GM21526 (cell line): ENCODE measurements at regions not wholly inside any gene's neighbourhood (a gene's known extent, or its start where the extent isn't known, plus 50 kb on each side); places are given as distances from the start of the nearest gene placed in this dataset.
"Not testable (repeated sequence)": the region's sequence is repeated elsewhere in the genome, so short reads cannot be mapped to it uniquely, and the experiment has no call there.

Experiments
- ATAC-seq: cut with Tn5 transposase; IDR thresholded peaks from one replicate; pipeline ENCODE4 v1.9.1; 2021; ENCODE audit warnings: moderate library complexity; ENCODE audit not compliant: unreplicated experiment, low FRiP score

DNA sequence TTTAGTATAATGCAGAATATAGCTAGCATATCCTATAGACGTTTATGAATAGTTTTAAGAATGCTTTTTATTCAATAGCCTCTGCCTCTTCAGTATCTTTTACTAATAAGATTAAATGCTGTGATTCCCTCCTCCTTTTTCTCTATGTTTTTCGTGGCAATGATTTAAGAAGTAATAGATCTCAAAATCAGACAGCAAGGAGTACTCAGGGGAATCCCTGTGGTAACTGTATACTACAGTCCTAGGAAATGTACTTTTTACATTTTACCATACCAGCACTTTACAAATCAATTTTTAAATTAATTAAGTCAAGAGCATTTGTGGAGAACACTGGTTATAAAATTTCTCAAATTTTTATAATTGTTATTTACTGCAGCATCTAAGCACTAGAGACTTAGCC lies 240.6 kb upstream of the CAND1 start:
- ATAC-seq = no peak

DNA sequence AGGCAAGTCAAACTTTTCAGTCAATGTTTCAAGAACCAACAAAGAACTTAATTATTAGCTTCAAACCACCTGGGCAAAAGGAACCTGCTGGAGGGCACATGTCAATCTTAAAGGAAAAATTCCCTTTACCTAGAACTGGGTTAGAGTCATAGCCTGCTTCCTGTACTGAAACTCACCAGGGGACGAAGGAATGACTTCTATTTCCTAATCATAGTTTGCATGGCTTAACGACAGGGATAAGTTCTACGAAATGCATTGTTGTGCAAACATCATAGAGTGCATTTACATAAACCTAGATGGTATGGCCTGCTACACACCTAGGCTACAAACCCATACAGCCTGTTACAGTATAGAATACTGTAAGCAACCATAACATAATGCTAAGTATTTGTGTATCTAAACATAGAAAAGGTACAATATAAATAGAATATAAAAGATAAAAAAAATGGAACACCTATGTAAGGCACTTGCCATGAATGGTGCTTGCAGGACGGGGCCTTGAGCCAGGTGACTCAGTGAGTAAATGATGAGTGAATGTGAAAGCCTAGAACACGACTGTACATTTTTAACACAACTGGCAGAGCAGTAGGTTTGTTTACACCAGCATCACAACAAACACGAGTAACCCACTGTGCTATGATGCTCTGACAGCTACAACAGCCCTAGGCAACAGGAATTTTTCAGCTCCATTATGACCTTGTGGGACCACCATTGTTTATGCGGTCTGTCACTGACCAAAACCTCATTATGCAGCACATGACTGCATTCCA lies 234.9 kb upstream of the CAND1 start:
- ATAC-seq = no peak

DNA sequence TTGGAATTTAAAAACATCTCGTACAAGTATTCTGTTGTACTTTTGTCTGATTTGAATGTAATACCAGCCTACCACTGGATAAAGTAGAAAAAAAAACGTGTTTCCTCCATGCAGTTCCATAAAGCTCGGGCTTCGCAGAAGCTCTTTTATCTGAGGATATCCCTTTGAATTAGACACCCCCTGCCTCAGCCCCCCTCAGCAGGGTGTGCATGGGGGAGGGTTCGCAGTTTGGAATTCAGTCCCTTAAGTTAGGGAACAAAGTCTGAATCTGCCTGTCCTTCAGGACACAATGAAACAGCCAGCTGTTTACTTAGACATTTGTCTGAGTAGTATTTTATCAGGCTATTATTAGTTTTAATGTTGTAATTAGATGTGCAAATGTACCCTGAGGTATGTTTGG lies 234.0 kb upstream of the CAND1 start:
- ATAC-seq = no peak

DNA sequence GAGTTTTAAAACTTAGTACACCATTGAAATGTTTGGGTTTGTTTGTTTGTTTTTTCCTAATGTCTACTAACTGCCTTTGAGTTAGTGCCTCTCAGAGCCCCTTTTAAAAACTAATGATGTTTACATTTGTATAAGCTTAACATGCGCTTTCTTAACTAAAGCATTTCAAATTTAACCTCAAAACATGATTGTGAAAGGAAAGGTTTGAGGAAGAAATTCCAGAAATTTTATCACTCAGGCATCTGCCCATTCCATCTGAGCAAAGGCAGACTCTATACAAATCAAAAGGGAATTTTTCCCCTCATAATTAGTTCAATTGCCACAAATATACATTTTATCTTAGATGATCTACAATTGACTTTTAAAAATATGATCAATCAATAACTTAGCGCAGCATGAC lies 230.7 kb upstream of the CAND1 start:
- no peak for ATAC-seq

DNA sequence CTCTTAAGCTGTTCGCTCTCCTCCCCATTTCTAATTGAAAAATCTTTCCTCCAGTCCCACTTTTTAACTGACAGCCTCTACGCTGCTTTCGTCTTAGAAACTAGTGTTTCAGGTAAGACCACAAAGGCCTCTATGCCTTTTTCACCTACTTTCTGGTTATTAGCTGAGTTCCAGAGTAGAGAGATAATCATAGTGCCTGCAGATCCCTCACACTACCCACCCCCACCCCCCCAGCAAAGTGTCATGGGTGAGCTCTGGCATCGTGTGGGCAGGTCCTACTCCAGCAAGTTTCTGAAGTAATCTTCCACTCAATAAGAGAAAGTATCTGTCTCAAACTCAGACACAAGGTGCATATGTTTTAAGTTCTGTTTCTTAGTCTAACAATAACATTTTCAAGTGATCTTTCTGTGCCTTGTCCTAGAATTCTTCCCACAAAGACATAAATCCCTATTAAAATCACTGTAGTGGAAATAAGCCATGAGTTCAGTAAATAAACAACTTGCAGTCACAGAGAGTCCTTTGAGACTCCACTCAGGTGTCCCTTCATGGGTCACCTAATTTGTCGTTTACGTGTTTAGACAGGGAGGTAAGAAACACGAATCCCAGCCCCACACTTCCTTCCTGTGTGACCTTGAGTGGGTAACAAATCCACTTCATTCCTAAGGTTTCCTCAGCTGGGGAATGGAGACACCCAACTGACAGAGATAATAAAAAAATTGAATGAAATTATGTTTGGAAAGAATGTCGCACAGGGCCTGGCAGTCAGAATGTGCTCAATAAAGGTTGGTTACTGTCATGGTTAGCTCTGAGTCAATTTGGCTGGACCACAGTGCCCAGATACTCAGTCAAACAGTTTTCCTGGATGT lies 228.9 kb upstream of the CAND1 start:
- ATAC-seq = no peak

DNA sequence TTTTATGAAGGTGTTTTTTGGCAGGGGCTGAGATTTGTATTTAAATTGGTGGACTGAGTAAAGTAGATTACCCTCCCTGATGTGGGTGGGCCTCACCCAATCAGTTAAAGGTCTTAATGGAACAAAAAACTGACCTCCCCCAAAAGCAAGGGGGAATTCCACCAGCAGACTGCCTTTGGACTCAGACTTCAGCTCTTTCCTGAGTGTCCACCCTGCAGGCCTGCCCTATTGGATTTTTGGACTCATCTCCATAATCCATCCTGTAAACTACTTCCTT lies 228.4 kb upstream of the CAND1 start:
- no peak for ATAC-seq

DNA sequence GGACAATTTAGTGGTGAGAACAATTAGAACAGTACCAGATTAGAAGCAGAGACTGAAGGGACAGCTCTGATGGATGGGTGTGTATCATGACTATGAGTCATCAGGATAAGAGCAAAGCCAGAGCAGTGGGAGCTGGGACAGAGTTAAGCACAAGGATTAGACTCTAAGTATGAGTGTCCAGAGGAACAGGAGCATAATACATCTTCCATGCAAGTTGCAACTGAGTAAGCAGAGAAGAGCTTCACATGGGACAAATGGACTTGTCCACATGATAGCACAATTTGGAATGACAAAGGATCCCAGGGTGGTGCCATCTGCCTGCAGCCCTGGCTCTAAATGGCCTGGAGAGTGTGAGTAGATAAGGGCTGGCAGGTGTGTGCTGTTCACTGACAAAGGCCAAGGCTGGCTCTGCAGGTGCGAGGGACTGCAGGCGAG lies 226.4 kb upstream of the CAND1 start:
- ATAC-seq = no peak

DNA sequence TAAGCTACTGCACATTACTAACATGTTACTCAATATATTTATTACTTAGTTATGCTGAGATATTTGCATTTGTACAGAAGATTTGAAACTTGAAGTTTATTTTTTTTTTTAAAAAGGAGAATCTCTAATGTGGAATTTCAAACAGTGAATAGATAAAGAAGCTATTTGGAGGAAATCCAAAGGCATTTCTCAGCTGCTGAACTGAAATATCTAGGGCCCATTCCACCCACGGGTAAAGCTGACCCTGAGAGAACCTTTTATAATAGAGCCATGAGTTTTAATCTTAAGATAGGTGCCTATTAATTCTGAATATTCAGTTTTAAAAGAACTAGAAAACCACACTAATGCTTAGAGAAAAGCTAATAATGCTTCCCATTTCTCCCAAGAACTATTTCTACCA lies 225.4 kb upstream of the CAND1 start:
- ATAC-seq = no peak

DNA sequence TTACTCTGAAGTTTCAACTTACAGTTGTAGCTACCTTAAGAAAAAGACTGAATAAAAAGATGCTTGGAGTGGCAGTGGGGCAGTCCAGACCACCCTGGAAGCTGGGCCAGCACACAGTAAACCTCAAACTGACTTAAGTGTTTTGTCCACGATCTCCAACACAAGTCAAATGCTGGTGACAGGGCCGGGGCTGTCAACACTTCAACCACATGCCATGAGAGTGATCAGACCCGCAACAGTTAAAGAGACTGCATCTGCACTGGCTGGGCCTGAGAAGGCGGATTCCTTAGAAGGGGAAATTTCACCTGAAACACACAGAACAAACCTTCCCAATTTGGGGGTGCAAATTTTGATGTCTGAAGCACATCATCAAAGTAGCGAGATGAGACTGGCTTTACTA lies 223.5 kb upstream of the CAND1 start:
- ATAC-seq = no peak

DNA sequence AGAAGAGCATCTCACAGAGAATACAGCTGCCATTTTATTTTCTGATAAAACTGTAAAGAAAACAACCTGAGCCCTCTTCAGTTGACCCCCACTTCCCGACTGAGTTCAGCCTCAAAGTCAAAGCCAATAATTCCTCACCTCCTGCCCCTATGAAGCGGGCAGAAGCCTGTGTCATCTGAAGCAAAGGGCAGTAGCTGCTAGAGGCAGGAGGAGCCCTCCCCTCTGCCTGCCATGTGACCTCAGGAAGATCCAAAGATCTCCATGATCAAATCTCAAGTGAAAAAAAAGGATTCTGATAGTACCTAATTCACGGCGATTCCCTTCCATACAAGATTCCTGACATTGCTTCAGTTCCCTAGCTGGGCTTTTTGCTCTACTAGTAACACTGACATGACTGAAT lies 223.1 kb upstream of the CAND1 start:
- ATAC-seq = no peak

DNA sequence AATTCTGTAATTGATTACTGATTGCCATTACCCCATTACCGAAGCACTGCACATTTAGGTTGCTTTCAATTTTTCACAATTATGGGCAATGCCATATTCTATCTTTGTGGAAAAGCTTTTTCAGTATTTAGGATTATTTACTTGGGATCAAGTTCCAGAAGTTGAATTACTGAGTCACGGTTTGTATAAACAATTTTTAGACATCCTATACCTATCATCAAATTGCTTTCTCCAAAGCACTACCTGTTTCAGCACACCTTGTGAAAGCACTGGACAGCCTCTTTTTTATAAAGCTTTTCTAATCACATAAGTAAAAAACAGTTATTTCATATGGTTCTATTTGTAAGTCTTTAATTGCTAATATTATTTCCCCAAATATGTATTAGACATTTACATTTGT lies 221.5 kb upstream of the CAND1 start:
- ATAC-seq = no peak

DNA sequence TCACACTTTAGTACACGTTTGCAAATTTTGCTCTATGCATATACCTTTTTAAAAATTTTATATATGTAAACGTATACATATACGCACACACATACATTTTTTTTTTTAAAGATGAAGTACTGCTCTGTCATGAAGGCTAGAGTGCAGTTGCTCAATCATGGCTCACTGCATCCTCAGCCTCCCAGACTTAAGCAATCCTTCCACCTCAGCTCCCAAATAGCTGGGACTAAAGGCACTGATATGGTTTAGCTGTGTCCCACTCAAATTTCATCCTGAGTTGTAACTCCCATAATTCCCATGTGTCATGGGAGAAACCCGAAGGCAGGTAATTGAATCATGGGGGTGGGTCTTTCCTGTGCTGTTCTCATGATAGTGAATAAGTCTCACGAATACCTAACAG lies 220.8 kb upstream of the CAND1 start:
- no peak for ATAC-seq

DNA sequence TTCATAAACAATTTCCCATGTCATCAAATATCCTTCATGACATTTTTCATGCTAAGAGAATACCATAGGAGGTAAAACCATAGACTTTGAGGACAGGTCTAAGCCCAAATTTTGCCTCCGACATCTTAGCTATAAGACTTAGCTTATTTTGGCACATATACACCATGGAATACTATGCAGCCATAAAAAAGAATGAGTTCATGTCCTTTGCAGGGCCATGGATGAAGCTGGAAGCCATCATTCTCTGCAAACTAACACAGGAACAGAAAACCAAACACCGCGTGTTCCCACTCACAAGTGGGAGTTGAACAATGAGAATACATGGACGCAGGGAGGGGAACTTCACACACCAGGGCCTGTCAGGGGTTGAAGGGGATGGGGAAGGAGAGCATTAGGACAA lies 220.0 kb upstream of the CAND1 start:
- not testable (repeated sequence) for ATAC-seq

DNA sequence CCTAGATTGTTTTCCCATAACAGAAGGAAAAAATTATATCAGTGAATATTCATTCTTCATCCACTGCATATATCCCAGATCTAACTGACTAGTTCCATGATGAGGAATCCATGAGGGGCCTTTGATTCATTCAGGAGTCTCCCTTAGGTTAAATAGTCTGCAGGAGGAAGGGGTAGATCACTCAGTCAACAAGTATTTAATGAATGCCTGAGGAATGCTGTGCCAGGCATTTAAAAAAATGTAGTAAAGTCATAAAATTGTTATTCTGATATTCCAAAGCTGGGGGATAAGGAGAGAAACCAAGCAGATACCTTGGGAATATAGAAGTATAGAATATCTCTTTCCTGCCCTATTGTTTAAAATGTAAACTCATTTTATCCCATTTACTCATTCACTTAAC lies 216.2 kb upstream of the CAND1 start:
- no peak for ATAC-seq

DNA sequence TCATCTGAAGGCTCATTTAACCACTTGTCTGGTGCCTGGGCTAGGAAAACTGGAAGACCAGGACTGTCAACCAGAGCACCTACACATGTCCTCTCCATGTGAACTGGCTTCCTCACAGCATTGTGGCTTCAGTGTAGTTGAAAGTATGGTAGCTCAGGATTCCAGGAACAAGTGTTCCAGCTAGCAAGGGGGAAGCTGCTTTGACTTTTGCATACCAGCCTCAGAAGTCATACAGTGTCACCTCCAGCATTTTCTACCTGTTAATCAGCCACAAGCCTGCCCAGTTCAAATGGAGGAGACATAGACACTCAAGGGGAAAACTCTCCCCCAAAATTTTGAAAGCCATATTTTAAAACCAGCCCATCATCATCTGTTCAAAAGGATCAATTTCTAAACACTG lies 212.8 kb upstream of the CAND1 start:
- ATAC-seq = no peak

DNA sequence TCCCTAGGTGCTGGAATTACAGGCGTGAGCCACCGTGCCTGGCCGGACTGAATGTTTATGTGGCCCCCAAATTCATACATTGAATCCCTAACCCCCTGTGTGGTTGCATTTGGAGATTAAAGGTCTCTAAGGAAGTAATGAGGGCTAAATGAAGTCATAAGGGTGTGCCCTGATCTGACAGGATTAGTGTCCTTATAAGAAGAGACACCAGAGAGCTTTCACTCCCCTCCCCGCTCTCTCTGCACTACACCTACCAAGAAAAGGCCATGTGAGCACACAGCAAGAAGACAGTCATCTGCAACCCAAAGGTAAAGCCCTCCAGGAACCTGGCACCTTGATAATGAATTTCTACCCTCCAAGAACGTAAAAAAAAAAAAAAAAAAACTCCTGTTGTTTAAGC lies 212.1 kb upstream of the CAND1 start:
- no peak for ATAC-seq

DNA sequence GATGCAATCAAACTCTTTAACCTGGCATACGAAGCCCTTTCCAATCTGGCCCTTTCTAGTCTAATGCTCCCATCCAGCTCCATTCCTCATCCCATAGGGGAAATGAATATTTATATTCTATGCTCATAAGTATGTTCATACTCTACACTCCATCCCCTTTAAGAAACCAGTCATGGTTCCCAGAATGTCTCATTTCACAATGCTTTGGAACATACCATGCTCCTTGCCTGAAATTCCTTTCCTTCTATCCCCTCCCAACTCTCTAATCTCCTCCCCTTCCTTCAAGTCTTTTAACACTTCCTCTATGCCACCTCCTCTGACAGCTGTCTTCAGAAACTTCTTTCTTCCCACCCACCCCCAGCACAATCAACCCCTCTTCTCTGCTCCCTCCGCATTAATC lies 207.0 kb upstream of the CAND1 start:
- no peak for ATAC-seq

DNA sequence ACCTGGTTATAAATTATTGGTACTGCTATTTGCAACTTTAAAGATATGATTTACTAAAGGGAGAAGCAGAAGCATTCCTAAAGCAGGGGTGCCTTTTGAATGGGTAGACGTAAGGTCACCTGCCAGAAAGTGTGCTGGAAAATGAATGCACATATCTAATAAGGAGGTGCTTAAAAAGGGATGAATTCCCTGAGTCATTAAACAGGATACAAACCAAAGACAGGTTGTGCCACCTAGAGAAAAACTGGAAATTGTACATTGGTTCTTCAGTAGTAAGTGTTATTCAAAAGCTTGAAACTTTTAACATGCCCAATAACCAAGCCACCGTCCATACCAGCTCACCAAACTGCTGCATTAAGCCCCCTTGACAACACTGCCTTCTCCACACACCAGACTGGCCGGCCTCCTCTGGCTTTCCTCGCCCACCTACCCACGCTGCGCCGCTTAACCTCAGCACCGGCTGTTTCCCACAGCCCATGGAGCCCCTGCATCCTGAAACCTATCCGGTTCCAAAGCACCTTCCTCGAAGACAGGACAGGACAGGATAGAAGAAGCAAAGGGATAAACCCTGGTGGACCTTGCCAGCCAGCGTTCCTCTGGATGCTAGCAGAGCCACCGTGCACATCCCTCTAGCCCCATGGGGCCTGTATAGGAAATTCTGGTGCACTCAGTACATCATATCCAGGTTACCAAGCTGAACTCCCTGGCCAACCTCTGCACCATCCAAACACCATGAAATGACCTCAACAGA lies 201.5 kb upstream of the CAND1 start:
- ATAC-seq = no peak

DNA sequence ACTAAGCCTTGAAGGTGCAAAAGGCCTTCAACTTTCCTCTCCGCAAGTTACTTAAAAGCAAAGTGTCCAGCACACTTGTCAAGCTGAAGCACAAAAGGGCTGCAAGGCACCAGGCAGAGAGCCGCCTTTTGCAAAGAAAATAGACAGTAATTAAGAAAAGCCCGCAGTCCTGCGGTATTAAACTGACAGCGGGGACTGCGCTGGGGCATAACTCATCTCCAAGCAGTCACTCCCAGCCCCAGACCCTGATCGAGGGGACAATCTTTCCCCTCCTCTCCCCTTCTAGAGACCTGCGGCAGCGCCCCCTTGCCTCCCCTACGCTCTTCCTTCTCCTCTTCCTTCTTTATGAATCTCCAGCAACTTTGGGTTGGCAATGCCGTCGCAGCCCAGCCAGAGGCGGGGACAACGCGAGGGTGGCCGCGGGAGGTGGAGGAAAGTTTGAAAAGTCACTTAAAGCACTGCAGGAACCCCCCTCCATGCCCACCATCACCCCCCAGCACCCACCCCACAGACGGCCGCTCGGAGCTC lies 200.9 kb upstream of the CAND1 start:
- no peak for ATAC-seq

DNA sequence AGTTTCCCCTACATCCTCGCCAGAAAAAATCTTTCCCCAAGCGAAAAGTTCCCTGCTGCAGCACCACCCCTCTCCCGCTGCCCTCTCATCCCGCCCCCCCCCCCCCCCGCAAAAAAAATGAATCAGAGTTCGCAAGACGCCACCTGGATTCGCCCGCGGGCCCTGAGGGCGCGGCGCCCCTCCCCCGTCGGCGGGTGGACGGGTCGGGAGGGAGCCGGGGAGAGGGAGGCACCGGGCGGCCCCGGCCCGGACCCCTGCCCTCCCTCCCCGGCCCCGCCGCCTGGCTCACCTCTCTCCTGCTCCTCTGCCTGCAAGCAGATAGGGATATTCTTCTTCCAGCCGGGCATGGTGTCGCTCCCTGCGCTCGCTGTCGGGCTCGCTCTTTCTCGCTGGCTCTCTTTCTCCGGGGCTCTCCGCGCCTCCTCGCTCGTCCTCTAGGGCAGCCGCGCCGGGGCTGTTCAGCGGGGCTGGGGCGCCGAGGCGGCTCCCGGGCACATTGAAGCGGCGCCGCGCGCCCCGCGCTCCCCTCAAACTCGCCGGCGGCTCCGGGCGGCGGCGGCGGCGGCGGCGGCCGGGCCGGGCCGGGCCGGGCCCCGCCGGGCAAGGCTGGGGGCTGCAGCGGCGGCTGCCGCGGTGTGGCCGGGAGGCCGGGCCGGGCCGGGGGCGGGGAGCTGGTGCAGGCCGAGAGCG lies 200.3 kb upstream of the CAND1 start:
- ATAC-seq = peak; percentile 56
